ENCODE measurements at regions not wholly inside any gene's neighbourhood (a gene's known extent, or its start where the extent isn't known, plus 50 kb on each side); places are given as distances from the start of the nearest gene placed in this dataset.

- Histone ChIP-seq H2AFZ (ENCODE audit: low read length) (no peak overlapping the region), H3K27me3 (ENCODE audit: low read length) (no peaks in the 10 kb centered on the region), H3K4me3 (ENCODE audit: low read length) (no peak overlapping the region), H3K9me3 (ENCODE audit: low read length) (no peaks in the 10 kb centered on the region), H3K4me1 (ENCODE audit: low read length) (no peaks in the 10 kb centered on the region), H3K9me2 (replicated peaks; ENCODE audit: insufficient read depth, low read length) (no peaks in the 10 kb centered on the region), H3K36me3 (ENCODE audit: insufficient read depth, low read length) (no peaks in the 10 kb centered on the region), H3K4me2 (ENCODE audit: low read depth, low read length, poor library complexity, severe bottlenecking) (no peak overlapping the region), H4K20me1 (ENCODE audit: insufficient read depth, low read depth, low read length) (no peaks in the 10 kb centered on the region), H3K27ac (ENCODE audit: low read length) (no peak overlapping the region), H3K79me2 (ENCODE audit: low read length) (no peaks in the 10 kb centered on the region), H3K9ac (ENCODE audit: low read length) (no peak overlapping the region)
- DNase-seq: no peak
These were observed 195.7 kb upstream of the TBL1X start for GRCh38 chrX:9269134-9269533.

DNA sequence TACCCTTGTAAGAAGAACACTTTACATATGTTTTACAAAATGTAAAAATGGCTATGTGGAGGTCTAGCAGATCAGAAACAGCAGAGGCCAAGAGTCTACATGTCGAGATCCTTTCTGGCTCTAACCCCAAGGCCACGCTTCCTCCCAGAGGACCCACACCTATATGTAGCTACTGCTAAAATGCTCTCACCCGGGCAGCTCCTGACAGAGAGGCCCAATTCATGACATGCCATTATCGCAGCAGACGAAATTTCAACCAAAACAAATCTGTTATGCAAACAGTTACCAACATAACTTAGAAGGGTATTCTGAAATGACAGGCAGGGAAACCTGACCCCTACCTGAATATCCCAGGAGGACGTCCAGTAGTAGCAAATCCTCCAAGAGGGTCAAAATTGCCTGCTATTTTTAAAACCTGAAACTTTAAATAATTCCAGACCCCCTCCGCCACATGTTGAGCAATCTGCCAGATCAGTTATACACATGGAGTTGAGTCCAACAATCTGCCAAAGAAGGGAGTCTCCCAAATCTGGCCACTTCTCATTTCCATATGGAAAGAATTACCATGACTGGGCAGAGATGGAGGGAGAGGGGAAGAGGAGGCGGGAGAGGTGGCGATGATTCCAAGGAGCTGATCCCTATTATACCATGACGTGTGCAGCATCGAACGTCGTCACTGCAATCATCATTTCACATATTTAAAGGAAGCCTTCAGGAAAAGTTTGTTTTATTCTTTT is 192.9 kb upstream of the TBL1X start:
- DNase-seq: no peak
- Histone ChIP-seq H3K36me3 (ENCODE audit: insufficient read depth, low read length) (no peaks in the 10 kb centered on the region), H3K4me1 (ENCODE audit: low read length) (no peaks in the 10 kb centered on the region), H3K9me3 (ENCODE audit: low read length) (no peaks in the 10 kb centered on the region), H3K4me2 (ENCODE audit: low read depth, low read length, poor library complexity, severe bottlenecking) (no peak overlapping the region), H3K9ac (ENCODE audit: low read length) (no peak overlapping the region), H3K27ac (ENCODE audit: low read length) (no peak overlapping the region), H3K79me2 (ENCODE audit: low read length) (no peaks in the 10 kb centered on the region), H4K20me1 (ENCODE audit: insufficient read depth, low read depth, low read length) (no peaks in the 10 kb centered on the region), H3K27me3 (ENCODE audit: low read length) (no peaks in the 10 kb centered on the region), H2AFZ (ENCODE audit: low read length) (no peak overlapping the region), H3K4me3 (ENCODE audit: low read length) (no peak overlapping the region), H3K9me2 (replicated peaks; ENCODE audit: insufficient read depth, low read length) (no peaks in the 10 kb centered on the region)

DNA sequence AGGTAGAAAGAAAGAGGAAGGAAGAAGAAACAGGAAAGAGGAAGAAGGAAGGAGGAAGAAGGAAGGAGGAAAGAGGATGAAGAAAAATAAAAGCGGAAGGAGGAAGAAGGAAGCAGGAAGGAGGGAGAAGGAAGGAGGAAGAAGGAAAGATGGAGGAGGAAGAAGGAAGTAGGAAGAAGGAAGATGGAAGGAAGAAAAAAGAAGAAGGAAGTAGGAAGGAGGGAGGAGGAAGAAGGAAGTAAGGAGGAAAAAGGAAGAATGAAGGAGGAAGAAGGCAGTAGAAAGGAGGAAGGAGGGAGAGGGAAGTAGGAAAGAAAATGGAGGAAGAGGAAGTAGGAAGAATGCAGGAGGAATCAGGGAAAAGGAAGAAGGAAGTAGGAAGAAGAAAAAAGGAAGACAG is 191.1 kb upstream of the TBL1X start:
- Histone ChIP-seq H3K9me3 (ENCODE audit: low read length) (no peaks in the 10 kb centered on the region), H4K20me1 (ENCODE audit: insufficient read depth, low read depth, low read length) (no peaks in the 10 kb centered on the region), H2AFZ (ENCODE audit: low read length) (no peak overlapping the region), H3K27me3 (ENCODE audit: low read length) (no peaks in the 10 kb centered on the region), H3K9ac (ENCODE audit: low read length) (no peak overlapping the region), H3K79me2 (ENCODE audit: low read length) (no peaks in the 10 kb centered on the region), H3K4me1 (ENCODE audit: low read length) (peaks cover 3% of the 10 kb centered on the region), H3K27ac (ENCODE audit: low read length) (no peak overlapping the region), H3K4me2 (ENCODE audit: low read depth, low read length, poor library complexity, severe bottlenecking) (no peak overlapping the region), H3K4me3 (ENCODE audit: low read length) (no peak overlapping the region), H3K36me3 (ENCODE audit: insufficient read depth, low read length) (no peaks in the 10 kb centered on the region), H3K9me2 (replicated peaks; ENCODE audit: insufficient read depth, low read length) (no peaks in the 10 kb centered on the region)
- DNase-seq: no peak

DNA sequence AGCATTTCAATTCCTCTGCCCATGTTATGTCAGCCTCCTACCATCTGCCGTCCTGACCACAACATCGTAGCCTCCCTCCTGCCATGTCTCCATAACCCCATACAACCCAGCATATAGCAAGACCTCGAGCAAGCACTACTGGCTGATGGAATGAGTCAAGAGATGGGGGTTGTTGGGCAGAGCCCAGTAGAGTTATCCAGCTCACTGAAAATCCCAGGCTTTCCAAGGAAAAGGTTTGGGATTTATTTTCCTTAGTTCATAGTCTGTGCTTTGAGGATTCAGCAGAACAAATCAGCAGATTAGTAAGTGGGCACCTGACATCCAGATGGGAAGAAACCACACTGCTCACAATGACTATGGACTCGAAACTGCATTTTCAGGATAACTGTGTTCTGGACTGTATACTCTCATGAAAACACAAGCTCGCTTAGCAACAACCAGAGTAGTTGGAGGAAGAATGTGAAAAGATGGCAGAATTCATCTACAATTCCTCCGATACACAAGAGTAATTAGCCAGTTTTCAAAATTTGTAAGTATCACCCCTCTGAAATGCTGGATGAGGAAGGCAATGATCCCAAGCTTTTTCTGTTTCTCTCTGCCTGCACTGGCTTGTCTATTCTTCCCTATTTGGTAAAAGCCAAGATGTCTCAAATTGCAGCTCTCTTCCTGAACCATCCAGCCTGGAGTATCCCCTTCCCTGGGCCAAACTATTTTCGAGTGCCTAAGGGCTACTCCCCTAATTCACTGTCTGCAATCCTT is 186.2 kb upstream of the TBL1X start:
- no peaks in the 10 kb centered on the region for H3K9me3 ChIP-seq (ENCODE audit: low read length)
- no peaks in the 10 kb centered on the region for H3K27me3 ChIP-seq (ENCODE audit: low read length)
- H3K9me2 ChIP-seq (replicated peaks; ENCODE audit: insufficient read depth, low read length): no peaks in the 10 kb centered on the region
- H3K4me1 ChIP-seq (ENCODE audit: low read length): peaks cover 3% of the 10 kb centered on the region
- no peaks in the 10 kb centered on the region for H3K79me2 ChIP-seq (ENCODE audit: low read length)
- H2AFZ ChIP-seq (ENCODE audit: low read length): no peak overlapping the region
- H3K9ac ChIP-seq (ENCODE audit: low read length): no peak overlapping the region
- H3K4me2 ChIP-seq (ENCODE audit: low read depth, low read length, poor library complexity, severe bottlenecking): no peak overlapping the region
- H3K27ac ChIP-seq (ENCODE audit: low read length): no peak overlapping the region
- no peaks in the 10 kb centered on the region for H4K20me1 ChIP-seq (ENCODE audit: insufficient read depth, low read depth, low read length)
- no peaks in the 10 kb centered on the region for H3K36me3 ChIP-seq (ENCODE audit: insufficient read depth, low read length)
- DNase-seq: no peak
- H3K4me3 ChIP-seq (ENCODE audit: low read length): no peak overlapping the region

DNA sequence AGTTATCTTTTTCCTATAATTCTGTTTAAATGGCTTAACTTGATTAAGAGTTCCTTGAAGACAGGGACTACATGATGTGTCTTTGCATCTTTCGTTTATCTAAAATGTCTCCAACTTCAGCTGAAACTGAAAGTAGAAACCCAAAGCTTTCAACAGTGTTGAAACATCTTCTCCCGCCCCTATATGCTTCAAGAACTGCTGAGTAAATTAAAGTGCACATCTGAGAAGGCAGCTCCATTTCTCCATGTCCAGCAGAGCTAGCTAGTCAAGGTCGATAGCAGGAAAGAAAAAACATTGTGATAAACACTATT is 185.7 kb upstream of the TBL1X start:
- Histone ChIP-seq H3K9me2 (replicated peaks; ENCODE audit: insufficient read depth, low read length) (no peaks in the 10 kb centered on the region), H3K27ac (ENCODE audit: low read length) (no peak overlapping the region), H3K4me1 (ENCODE audit: low read length) (peaks cover 3% of the 10 kb centered on the region), H3K79me2 (ENCODE audit: low read length) (no peaks in the 10 kb centered on the region), H3K9me3 (ENCODE audit: low read length) (no peaks in the 10 kb centered on the region), H3K9ac (ENCODE audit: low read length) (no peak overlapping the region), H3K27me3 (ENCODE audit: low read length) (no peaks in the 10 kb centered on the region), H4K20me1 (ENCODE audit: insufficient read depth, low read depth, low read length) (no peaks in the 10 kb centered on the region), H3K4me3 (ENCODE audit: low read length) (no peak overlapping the region), H3K36me3 (ENCODE audit: insufficient read depth, low read length) (no peaks in the 10 kb centered on the region), H3K4me2 (ENCODE audit: low read depth, low read length, poor library complexity, severe bottlenecking) (no peak overlapping the region), H2AFZ (ENCODE audit: low read length) (no peak overlapping the region)
- no peak for DNase-seq

GRCh38 chrX:9280831-9281230 is 184.0 kb upstream of the TBL1X start:
- no peak overlapping the region for H3K4me2 ChIP-seq (ENCODE audit: low read depth, low read length, poor library complexity, severe bottlenecking)
- no peaks in the 10 kb centered on the region for H4K20me1 ChIP-seq (ENCODE audit: insufficient read depth, low read depth, low read length)
- no peak overlapping the region for H2AFZ ChIP-seq (ENCODE audit: low read length)
- no peak for DNase-seq
- no peaks in the 10 kb centered on the region for H3K27me3 ChIP-seq (ENCODE audit: low read length)
- no peaks in the 10 kb centered on the region for H3K9me3 ChIP-seq (ENCODE audit: low read length)
- H3K4me3 ChIP-seq (ENCODE audit: low read length): no peak overlapping the region
- H3K79me2 ChIP-seq (ENCODE audit: low read length): no peaks in the 10 kb centered on the region
- no peak overlapping the region for H3K27ac ChIP-seq (ENCODE audit: low read length)
- no peaks in the 10 kb centered on the region for H3K9me2 ChIP-seq (replicated peaks; ENCODE audit: insufficient read depth, low read length)
- H3K9ac ChIP-seq (ENCODE audit: low read length): no peak overlapping the region
- peaks cover 3% of the 10 kb centered on the region for H3K4me1 ChIP-seq (ENCODE audit: low read length)
- H3K36me3 ChIP-seq (ENCODE audit: insufficient read depth, low read length): no peaks in the 10 kb centered on the region

DNA sequence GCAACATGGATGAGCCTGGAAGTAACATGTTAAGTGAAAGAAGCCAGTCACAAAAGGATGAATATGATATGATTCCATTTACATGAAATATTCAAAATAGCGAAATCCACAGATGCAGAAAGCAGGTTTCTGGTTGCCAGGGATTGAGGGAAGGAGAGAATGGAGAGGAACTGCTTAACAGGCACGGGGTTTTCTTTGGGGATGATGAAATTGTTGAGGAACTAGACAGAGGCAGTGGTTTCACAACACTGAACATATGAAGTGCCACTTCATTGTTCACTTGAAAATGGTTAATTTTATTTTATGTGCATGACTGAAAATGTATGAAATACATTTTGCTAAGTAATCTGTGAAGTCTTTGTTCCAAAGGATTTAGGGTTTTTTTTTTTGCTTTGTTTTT is 182.5 kb upstream of the TBL1X start:
- DNase-seq: no peak
- H3K79me2 ChIP-seq (ENCODE audit: low read length): no peaks in the 10 kb centered on the region

DNA sequence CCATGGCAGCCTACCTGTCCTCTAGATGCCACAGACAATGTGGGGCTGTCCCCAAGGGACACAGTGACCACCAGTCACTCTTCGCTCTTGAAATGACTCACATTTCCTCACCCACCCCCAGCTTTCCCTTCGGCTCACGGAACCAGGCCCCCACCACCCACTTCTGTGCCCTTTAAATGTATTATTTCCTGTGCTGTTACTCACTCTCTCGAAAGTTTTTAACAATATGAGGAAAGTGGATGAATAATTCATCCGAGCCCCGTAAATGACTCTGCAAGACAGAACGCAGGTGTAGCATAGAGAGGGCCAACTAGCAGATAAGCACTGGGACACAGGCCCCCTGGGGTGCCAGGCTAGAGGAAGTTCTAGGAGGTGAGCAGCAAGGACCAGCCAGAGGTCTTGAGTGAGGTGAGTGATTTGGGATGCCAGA is 179.5 kb upstream of the TBL1X start:
- no peaks in the 10 kb centered on the region for H3K9me3 ChIP-seq (ENCODE audit: low read length)
- no peaks in the 10 kb centered on the region for H4K20me1 ChIP-seq (ENCODE audit: insufficient read depth, low read depth, low read length)
- H2AFZ ChIP-seq (ENCODE audit: low read length): no peak overlapping the region
- no peaks in the 10 kb centered on the region for H3K79me2 ChIP-seq (ENCODE audit: low read length)
- no peak for DNase-seq
- no peak overlapping the region for H3K4me3 ChIP-seq (ENCODE audit: low read length)
- H3K36me3 ChIP-seq (ENCODE audit: insufficient read depth, low read length): no peaks in the 10 kb centered on the region
- H3K4me1 ChIP-seq (ENCODE audit: low read length): no peaks in the 10 kb centered on the region
- H3K9me2 ChIP-seq (replicated peaks; ENCODE audit: insufficient read depth, low read length): no peaks in the 10 kb centered on the region
- H3K27me3 ChIP-seq (ENCODE audit: low read length): no peaks in the 10 kb centered on the region
- H3K4me2 ChIP-seq (ENCODE audit: low read depth, low read length, poor library complexity, severe bottlenecking): no peak overlapping the region
- no peak overlapping the region for H3K9ac ChIP-seq (ENCODE audit: low read length)
- no peak overlapping the region for H3K27ac ChIP-seq (ENCODE audit: low read length)

More for the DNA sequence above, 182.5 kb upstream of the TBL1X start:
- H3K27me3 ChIP-seq (ENCODE audit: low read length): no peaks in the 10 kb centered on the region
- no peak overlapping the region for H2AFZ ChIP-seq (ENCODE audit: low read length)
- H3K9ac ChIP-seq (ENCODE audit: low read length): no peak overlapping the region
- no peak overlapping the region for H3K27ac ChIP-seq (ENCODE audit: low read length)
- H4K20me1 ChIP-seq (ENCODE audit: insufficient read depth, low read depth, low read length): no peaks in the 10 kb centered on the region
- H3K36me3 ChIP-seq (ENCODE audit: insufficient read depth, low read length): no peaks in the 10 kb centered on the region
- no peak overlapping the region for H3K4me3 ChIP-seq (ENCODE audit: low read length)
- H3K9me3 ChIP-seq (ENCODE audit: low read length): no peaks in the 10 kb centered on the region
- H3K4me1 ChIP-seq (ENCODE audit: low read length): peaks cover 3% of the 10 kb centered on the region
- H3K9me2 ChIP-seq (replicated peaks; ENCODE audit: insufficient read depth, low read length): no peaks in the 10 kb centered on the region
- H3K4me2 ChIP-seq (ENCODE audit: low read depth, low read length, poor library complexity, severe bottlenecking): no peak overlapping the region
